ENCODE measurements at regions not wholly inside any gene's neighbourhood (a gene's known extent, or its start where the extent isn't known, plus 50 kb on each side); places are given as distances from the start of the nearest gene placed in this dataset.

GRCh38 chr1:164020391-164020790, 538.6 kb upstream of the PBX1 start:
- CTCF ChIA-PET = interaction anchor here (0.8 kb wide), 1 partner anchor 14 kb away, joined by 3 read pairs; no protein-coding TSS in a partner anchor
- intact Hi-C loops (cut with micrococcal nuclease; ENCODE audit: unreplicated experiment) (no loop called here), in situ Hi-C loops (cut with MboI) (no loop called here)
- RAD21 ChIA-PET (ENCODE audit: unreplicated experiment) = no interaction called here
- FAIRE-seq (no peak), DNase-seq (ENCODE audit: low read depth, low spot score) (no peak), ATAC-seq (no peak)
- no peaks in the 10 kb centered on the region; the same call in 2 of the 3 replicates for H3K9me3 ChIP-seq (replicated peaks; ENCODE audit: control insufficient read depth, insufficient read depth, low read length)
- BruUV-seq (replicated peaks) = no TSS peak
- H3K27ac ChIP-seq (ENCODE audit: control insufficient read depth, insufficient read depth) = no peak overlapping the region
- H3K4me2 ChIP-seq (ENCODE audit: control insufficient read depth, insufficient read depth) = no peak overlapping the region
- SMC1A ChIA-PET (ENCODE audit: uncharacterized antibody, unreplicated experiment) = no interaction called here
- H4K20me1 ChIP-seq (ENCODE audit: control insufficient read depth, insufficient read depth) = no peaks in the 10 kb centered on the region
- no peaks in the 10 kb centered on the region for H3K79me2 ChIP-seq (ENCODE audit: control insufficient read depth, insufficient read depth, low read length)
- no peak overlapping the region for H2AFZ ChIP-seq (ENCODE audit: control insufficient read depth, low read depth, low read length)
- no peaks in the 10 kb centered on the region for H3K36me3 ChIP-seq (ENCODE audit: control insufficient read depth in 2 of 2, insufficient read depth in 2 of 2, low read length in 1 of 2)
- no peak overlapping the region for H3K9ac ChIP-seq (ENCODE audit: control insufficient read depth, insufficient read depth, low read length)
- WGBS (ENCODE audit: insufficient coverage, insufficient replicate concordance, low lambda C conversion rate, missing lambda C conversion rate) = 0% methylated on average over 2 of the region's 2 CpGs
- POLR2A ChIA-PET = no interaction called here
- no peak overlapping the region for H3K4me3 ChIP-seq
- H3K4me1 ChIP-seq (ENCODE audit: control insufficient read depth, insufficient read depth, low read length) = no peaks in the 10 kb centered on the region
- TF ChIP-seq BCLAF1 (IDR thresholded peaks at IDR 0.05) = no peak
- TF ChIP-seq BACH1 (IDR thresholded peaks at IDR 0.05; ENCODE audit: borderline replicate concordance) = no peak
- TF ChIP-seq ATF7 (IDR thresholded peaks at IDR 0.05; ENCODE audit: low read depth) = no peak
- no peak for TF ChIP-seq ATF2 (IDR thresholded peaks at IDR 0.05; ENCODE audit: low read length)
- TF ChIP-seq MAX (IDR thresholded peaks at IDR 0.05; ENCODE audit: low read depth, low read length) = no peak
- no peak for TF ChIP-seq RAD51 (IDR thresholded peaks at IDR 0.05)
- TF ChIP-seq ZNF217 (IDR thresholded peaks at IDR 0.05) = no peak
- no peak for TF ChIP-seq BRCA1 (IDR thresholded peaks at IDR 0.05; ENCODE audit: low read depth, low read length)
- no peaks in the 10 kb centered on the region for H3K27me3 ChIP-seq (replicated peaks in 1 of 2; ENCODE audit: control insufficient read depth in 2 of 2, insufficient read depth in 2 of 2, low read length in 1 of 2)
